ENCODE measurements at regions not wholly inside any gene's neighbourhood (a gene's known extent, or its start where the extent isn't known, plus 50 kb on each side); places are given as distances from the start of the nearest gene placed in this dataset.

DNA sequence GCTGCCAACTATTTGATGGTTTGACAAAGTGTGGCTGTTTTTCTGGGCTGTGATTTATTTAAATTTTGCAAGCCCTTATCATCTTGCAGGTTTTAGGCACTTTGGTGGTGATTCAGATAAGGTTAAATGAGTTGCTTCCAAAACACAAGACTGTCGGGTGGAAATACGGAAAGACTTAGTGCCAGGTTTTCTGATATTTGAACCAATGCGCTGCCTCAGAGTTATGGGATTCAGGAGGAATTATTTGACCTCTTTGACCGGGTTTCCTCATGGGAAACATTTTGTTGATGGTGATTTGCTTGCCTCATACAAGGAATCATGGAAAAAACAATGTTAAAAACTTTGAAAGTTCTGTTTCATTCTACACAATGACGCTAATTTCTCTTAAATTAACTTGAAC lies 136.1 kb upstream of the MAP9 start:
- TF ChIP-seq, protein P1, sequence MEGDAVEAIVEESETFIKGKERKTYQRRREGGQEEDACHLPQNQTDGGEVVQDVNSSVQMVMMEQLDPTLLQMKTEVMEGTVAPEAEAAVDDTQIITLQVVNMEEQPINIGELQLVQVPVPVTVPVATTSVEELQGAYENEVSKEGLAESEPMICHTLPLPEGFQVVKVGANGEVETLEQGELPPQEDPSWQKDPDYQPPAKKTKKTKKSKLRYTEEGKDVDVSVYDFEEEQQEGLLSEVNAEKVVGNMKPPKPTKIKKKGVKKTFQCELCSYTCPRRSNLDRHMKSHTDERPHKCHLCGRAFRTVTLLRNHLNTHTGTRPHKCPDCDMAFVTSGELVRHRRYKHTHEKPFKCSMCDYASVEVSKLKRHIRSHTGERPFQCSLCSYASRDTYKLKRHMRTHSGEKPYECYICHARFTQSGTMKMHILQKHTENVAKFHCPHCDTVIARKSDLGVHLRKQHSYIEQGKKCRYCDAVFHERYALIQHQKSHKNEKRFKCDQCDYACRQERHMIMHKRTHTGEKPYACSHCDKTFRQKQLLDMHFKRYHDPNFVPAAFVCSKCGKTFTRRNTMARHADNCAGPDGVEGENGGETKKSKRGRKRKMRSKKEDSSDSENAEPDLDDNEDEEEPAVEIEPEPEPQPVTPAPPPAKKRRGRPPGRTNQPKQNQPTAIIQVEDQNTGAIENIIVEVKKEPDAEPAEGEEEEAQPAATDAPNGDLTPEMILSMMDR (IDR thresholded peaks at IDR 0.05) = no peak
- no peak for TF ChIP-seq POLR2A (IDR thresholded peaks at IDR 0.05)

All from uterus (tissue), 2 donors.